ENCODE measurements at regions not wholly inside any gene's neighbourhood (a gene's known extent, or its start where the extent isn't known, plus 50 kb on each side); places are given as distances from the start of the nearest gene placed in this dataset.
"Not testable (repeated sequence)": the region's sequence is repeated elsewhere in the genome, so short reads cannot be mapped to it uniquely, and the experiment has no call there.

GRCh38 chr6:104676679-104677078 is 183.0 kb downstream of the HACE1 start:
- not testable (repeated sequence) for H3K27ac ChIP-seq; H3K36me3 ChIP-seq; H3K9me3 ChIP-seq (replicated peaks); H3K27me3 ChIP-seq; DNase-seq; H3K4me1 ChIP-seq; H3K4me3 ChIP-seq

DNA sequence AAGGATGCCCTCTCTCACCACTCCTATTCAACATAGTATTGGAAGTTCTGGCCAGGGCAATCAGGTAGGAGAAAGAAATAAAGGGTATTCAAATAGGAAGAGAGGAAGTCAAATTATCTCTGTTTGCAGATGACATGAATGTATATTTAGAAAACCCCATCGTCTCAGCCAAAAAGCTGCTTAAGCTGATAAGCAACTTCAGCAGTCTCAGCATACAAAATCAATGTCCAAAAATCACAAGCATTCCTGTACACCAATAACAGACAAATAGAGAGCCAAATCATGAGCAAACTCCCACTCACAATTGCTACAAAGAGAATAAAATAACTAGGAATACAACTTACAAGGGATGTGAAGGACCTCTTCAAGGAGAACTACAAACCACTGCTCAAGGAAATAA is 184.6 kb downstream of the HACE1 start:
- not testable (repeated sequence) for H3K4me3 ChIP-seq; DNase-seq; H3K36me3 ChIP-seq; H3K9me3 ChIP-seq (replicated peaks); H3K27ac ChIP-seq; H3K4me1 ChIP-seq; H3K27me3 ChIP-seq

DNA sequence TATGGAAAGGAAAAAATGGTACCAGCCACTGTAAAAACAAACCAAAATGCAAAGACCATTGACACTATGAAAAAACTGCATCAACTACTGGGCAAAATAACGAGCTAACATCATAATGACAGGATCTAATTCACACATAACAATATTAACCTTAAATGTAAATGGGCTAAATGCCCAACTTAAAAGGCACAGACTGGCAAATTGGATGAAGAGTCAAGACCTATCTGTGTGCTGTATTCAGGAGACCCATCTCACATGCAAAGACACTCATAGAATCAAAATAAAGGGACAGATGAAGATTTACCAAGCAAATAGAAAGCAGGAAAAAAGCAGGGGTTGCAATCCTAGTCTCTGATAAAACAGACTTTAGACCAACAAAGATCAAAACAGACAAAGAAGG is 186.6 kb downstream of the HACE1 start:
- H3K4me3 ChIP-seq; H3K36me3 ChIP-seq; H3K9me3 ChIP-seq (replicated peaks); H3K4me1 ChIP-seq; H3K27ac ChIP-seq; H3K27me3 ChIP-seq; DNase-seq: not testable (repeated sequence)

- DNase-seq; H3K36me3 ChIP-seq; H3K27ac ChIP-seq; H3K4me1 ChIP-seq; H3K27me3 ChIP-seq; H3K4me3 ChIP-seq; H3K9me3 ChIP-seq (replicated peaks): not testable (repeated sequence)
These were observed 188.2 kb downstream of the HACE1 start for GRCh38 chr6:104671591-104671891.

DNA sequence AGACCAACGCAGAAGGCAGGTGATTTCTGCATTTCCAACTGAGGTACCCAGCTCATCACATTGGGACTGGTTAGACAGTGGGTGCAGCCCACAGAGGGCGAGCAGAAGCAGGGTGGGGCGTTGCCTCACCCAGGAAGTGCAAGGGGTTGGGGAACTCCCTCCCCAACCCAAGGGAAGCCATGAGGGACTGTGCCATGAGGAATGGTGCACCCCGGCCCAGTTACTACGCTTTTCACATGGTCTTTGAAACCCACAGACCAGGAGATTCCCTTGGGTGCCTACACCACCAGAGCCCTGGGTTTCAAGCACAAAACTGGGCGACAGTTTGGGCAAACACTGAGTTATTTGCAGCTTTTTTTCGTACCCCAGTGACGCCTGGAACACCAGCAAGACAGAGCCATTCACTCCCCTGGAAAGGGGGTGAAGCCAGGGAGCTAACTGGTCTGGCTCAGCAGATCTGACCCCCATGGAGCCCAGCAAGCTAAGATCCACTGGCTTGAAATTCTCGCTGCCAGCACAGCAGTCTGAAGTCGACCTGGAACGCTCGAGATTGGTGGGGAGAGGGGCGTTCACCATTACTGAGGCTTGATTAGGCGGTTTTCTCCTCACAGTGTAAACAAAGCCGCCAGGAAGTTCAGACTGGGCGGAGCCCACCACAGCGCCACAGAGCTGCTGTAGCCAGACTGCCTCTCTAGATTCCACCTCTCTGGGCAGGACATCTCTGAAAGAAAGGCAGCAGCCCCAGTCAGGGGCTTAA is 188.7 kb downstream of the HACE1 start:
- H3K9me3 ChIP-seq (replicated peaks); H3K27ac ChIP-seq; H3K36me3 ChIP-seq; H3K4me1 ChIP-seq; H3K27me3 ChIP-seq: not testable (repeated sequence)
- H3K4me3 ChIP-seq: peak overlapping the region; percentile 36
- peak in 1 of 2 experiments; percentile 12 for DNase-seq

GRCh38 chr6:104669483-104669882 is 190.2 kb downstream of the HACE1 start:
- no peaks in the 10 kb centered on the region for H3K36me3 ChIP-seq
- H3K27ac ChIP-seq: no peak overlapping the region
- no peaks in the 10 kb centered on the region for H3K4me1 ChIP-seq
- DNase-seq: no peak
- no peak overlapping the region for H3K4me3 ChIP-seq
- H3K27me3 ChIP-seq: no peaks in the 10 kb centered on the region
- H3K9me3 ChIP-seq (replicated peaks): no peaks in the 10 kb centered on the region

DNA sequence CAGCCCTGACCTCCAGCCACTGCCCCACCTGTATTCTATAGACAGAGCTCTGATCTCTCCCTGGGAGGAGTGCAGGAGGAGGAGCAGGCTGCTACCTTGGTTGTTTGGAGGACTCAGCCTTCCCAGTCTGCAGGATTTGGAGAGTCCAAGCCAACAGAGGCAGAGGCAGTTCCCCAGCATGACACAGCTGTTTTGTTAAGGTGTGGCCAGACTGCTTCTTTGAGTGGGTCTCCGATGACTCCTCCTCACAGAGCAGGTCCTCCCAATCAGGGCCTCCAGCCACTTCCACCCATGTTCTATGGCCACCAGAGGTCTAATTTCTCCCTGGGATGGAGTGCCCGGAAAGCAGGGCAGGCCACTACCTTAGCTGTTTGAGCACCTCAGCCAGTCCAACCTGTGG is 203.5 kb downstream of the HACE1 start:
- Histone ChIP-seq H3K9me3 (replicated peaks) (no peaks in the 10 kb centered on the region), H3K4me1 (no peaks in the 10 kb centered on the region), H3K36me3 (no peaks in the 10 kb centered on the region), H3K4me3 (no peak overlapping the region), H3K27ac (no peak overlapping the region), H3K27me3 (no peaks in the 10 kb centered on the region)
- no peak for DNase-seq

DNA sequence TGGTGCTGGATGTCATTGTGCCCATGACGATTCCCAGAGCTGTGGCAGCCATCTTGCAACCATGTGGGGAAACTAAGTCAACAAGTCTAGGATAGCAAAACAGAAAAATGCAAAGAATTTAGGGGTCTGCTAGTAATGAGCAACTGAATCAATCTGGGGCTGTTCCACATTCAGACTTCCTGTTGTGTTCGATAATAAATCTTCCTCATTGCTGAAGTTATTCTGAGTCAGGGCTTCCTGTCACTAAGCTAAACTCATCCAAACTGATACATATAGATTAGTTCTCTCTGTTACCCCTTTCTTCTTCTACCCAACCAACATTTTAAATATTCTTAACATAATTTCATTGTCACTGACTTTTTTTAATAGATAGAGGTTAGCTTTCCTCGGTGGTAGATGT is 205.9 kb downstream of the HACE1 start:
- Histone ChIP-seq H3K4me3 (no peak overlapping the region), H3K36me3 (no peaks in the 10 kb centered on the region), H3K27me3 (no peaks in the 10 kb centered on the region), H3K27ac (no peak overlapping the region), H3K9me3 (replicated peaks) (no peaks in the 10 kb centered on the region), H3K4me1 (no peaks in the 10 kb centered on the region)
- no peak for DNase-seq

- Histone ChIP-seq H3K4me1 (no peaks in the 10 kb centered on the region), H3K27me3 (no peaks in the 10 kb centered on the region), H3K36me3 (no peaks in the 10 kb centered on the region), H3K4me3 (no peak overlapping the region), H3K27ac (no peak overlapping the region), H3K9me3 (replicated peaks) (no peaks in the 10 kb centered on the region)
- no peak for DNase-seq
These were observed 211.4 kb downstream of the HACE1 start for GRCh38 chr6:104648347-104648746.

- Histone ChIP-seq H3K9me3 (replicated peaks) (no peaks in the 10 kb centered on the region), H3K36me3 (no peaks in the 10 kb centered on the region), H3K27me3 (no peaks in the 10 kb centered on the region), H3K27ac (no peak overlapping the region), H3K4me1 (no peaks in the 10 kb centered on the region), H3K4me3 (no peak overlapping the region)
- no peak for DNase-seq
These were observed 214.9 kb downstream of the HACE1 start for GRCh38 chr6:104644848-104645247.

DNA sequence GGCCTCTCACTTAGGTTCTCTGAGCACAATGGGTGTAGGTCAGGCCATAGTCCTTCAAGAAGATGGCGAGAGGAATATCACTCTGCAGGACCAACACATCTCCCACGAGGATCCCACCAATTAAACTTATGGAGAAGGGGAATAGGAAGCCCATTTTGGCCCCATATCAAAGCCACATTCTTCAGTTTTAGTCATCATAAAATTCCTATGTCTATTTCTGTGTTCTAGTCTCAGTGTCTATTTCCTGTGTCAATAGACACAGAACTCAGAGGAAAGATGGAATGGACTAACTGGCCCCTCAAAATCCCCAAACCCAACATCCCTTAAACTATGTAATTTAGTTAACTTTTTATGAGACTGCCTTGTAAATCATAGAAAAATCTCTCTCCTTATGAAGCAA is 216.8 kb downstream of the HACE1 start:
- Histone ChIP-seq H3K9me3 (replicated peaks) (no peaks in the 10 kb centered on the region), H3K4me3 (no peak overlapping the region), H3K27me3 (no peaks in the 10 kb centered on the region), H3K27ac (no peak overlapping the region), H3K4me1 (no peaks in the 10 kb centered on the region), H3K36me3 (no peaks in the 10 kb centered on the region)
- no peak for DNase-seq

DNA sequence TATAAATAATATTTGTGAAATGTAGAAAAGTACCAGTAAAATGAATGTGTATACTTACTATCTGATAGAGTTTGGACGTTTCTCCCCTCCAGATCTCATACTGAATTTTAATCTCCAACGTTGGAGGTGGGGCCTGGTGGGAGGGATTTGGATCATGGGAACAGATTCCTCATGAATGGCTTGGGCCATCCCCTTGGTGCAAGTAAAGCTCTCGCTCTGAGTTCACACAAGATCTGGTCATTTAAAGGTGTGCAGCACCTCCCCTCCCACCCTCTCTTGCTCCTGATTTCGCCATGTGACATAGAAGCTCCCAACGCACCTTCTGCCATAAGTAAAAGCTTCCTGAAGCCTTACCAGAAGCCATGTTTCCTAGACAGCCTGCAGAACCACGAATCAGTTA is 219.0 kb downstream of the HACE1 start:
- H3K27ac ChIP-seq: no peak overlapping the region

GRCh38 chr6:104640150-104640700 is 219.5 kb downstream of the HACE1 start:
- Histone ChIP-seq H3K36me3 (no peaks in the 10 kb centered on the region), H3K27ac (no peak overlapping the region), H3K4me1 (no peaks in the 10 kb centered on the region), H3K9me3 (replicated peaks) (no peaks in the 10 kb centered on the region), H3K27me3 (no peaks in the 10 kb centered on the region), H3K4me3 (no peak overlapping the region)
- no peak for DNase-seq

More for the DNA sequence above, 219.0 kb downstream of the HACE1 start:
- H3K4me1 ChIP-seq: no peaks in the 10 kb centered on the region
- DNase-seq: no peak
- no peaks in the 10 kb centered on the region for H3K36me3 ChIP-seq
- no peaks in the 10 kb centered on the region for H3K27me3 ChIP-seq
- no peak overlapping the region for H3K4me3 ChIP-seq
- H3K9me3 ChIP-seq (replicated peaks): no peaks in the 10 kb centered on the region

DNA sequence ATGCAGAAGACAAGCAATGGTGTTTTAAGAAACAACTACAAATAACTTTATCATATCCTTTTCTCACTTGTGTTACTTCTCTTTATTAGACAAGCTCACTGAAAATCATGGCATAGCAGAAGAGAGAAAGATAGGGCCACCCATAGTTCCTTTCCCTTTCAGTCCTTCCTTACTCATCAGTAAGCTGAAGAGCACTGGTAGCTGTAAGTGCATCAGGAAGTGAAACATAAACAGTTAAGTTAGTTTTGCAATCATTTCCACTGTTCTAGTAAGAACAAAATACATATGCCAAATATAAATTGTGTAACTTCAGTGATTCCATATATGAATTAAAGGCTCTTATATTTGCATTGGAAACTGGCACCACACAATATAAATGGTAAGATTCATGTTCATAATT is 220.1 kb downstream of the HACE1 start:
- no peaks in the 10 kb centered on the region for H3K9me3 ChIP-seq (replicated peaks)
- H3K4me1 ChIP-seq: no peaks in the 10 kb centered on the region
- H3K27me3 ChIP-seq: no peaks in the 10 kb centered on the region
- no peaks in the 10 kb centered on the region for H3K36me3 ChIP-seq
- no peak overlapping the region for H3K27ac ChIP-seq
- DNase-seq: no peak
- H3K4me3 ChIP-seq: no peak overlapping the region

DNA sequence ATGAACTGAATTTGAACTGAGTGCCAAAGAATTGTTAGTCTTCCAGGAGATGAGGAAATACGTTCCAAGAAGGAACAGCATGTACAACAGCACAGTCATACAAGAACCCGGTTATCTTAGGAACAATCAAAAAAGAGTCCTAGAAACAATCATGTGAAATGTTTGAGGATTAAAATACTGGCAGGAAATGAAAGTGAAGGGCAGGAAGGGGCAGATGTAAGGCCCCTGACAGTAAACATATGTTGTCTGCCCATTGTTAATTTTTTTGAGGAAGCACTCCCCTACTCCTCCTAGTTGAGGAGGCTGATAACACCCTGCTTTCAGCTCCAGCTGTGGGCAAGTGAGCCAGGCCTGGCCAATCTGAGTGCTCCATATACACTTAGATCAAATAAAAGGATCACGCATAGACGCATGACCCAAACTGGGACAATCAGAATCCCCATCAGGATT is 220.9 kb downstream of the HACE1 start:
- Histone ChIP-seq H3K27me3 (no peaks in the 10 kb centered on the region), H3K4me1 (no peaks in the 10 kb centered on the region), H3K36me3 (no peaks in the 10 kb centered on the region), H3K9me3 (replicated peaks) (no peaks in the 10 kb centered on the region), H3K27ac (no peak overlapping the region), H3K4me3 (no peak overlapping the region)
- no peak for DNase-seq

GRCh38 chr6:104633125-104633524 is 226.6 kb downstream of the HACE1 start:
- Histone ChIP-seq H3K36me3 (no peaks in the 10 kb centered on the region), H3K27me3 (peaks cover 4% of the 10 kb centered on the region), H3K4me1 (no peaks in the 10 kb centered on the region), H3K9me3 (replicated peaks) (no peaks in the 10 kb centered on the region), H3K4me3 (no peak overlapping the region), H3K27ac (no peak overlapping the region)
- no peak for DNase-seq
